ENCODE measurements at regions not wholly inside any gene's neighbourhood (a gene's known extent, or its start where the extent isn't known, plus 50 kb on each side); places are given as distances from the start of the nearest gene placed in this dataset.
"Not testable (repeated sequence)": the region's sequence is repeated elsewhere in the genome, so short reads cannot be mapped to it uniquely, and the experiment has no call there.

- no peak for TF ChIP-seq ZFX (IDR thresholded peaks at IDR 0.05)
- TF ChIP-seq CTCF (conservative IDR thresholded peaks at IDR 0.05), result no peak
- no peak overlapping the region for H3K27ac ChIP-seq
These were observed 56.8 kb upstream of the SEPTIN5 start for GRCh38 chr22:19657252-19658056.

- TF ChIP-seq CTCF (conservative IDR thresholded peaks at IDR 0.05) (no peak), ZFX (IDR thresholded peaks at IDR 0.05) (no peak)
- H3K27ac ChIP-seq, result no peak overlapping the region
These were observed 56.0 kb upstream of the SEPTIN5 start for GRCh38 chr22:19658057-19658966.

- TF ChIP-seq CTCF (conservative IDR thresholded peaks at IDR 0.05), result no peak
These were observed 55.1 kb upstream of the SEPTIN5 start for GRCh38 chr22:19658967-19659804.

GRCh38 chr22:19659805-19660345 lies 54.4 kb upstream of the SEPTIN5 start:
- TF ChIP-seq CTCF (conservative IDR thresholded peaks at IDR 0.05), result no peak
- TF ChIP-seq ZFX (IDR thresholded peaks at IDR 0.05), result no peak
- H3K27ac ChIP-seq, result no peak overlapping the region

More at GRCh38 chr22:19658967-19659804, 55.1 kb upstream of the SEPTIN5 start:
- no peak overlapping the region for H3K27ac ChIP-seq

GRCh38 chr22:19660583-19660982 lies 53.7 kb upstream of the SEPTIN5 start:
- H3K27ac ChIP-seq, result not testable (repeated sequence)

- H3K27ac ChIP-seq, result no peak overlapping the region
- TF ChIP-seq ZFX (IDR thresholded peaks at IDR 0.05) (no peak), CTCF (conservative IDR thresholded peaks at IDR 0.05) (no peak)
These were observed 53.1 kb upstream of the SEPTIN5 start for GRCh38 chr22:19661156-19661555.

GRCh38 chr22:19662049-19662684 lies 52.1 kb upstream of the SEPTIN5 start:
- not testable (repeated sequence) for H3K27ac ChIP-seq

Measured in C4-2B (cell line).